Endothelial cell (in vitro differentiated cells): ENCODE measurements at regions not wholly inside any gene's neighbourhood (a gene's known extent, or its start where the extent isn't known, plus 50 kb on each side); places are given as distances from the start of the nearest gene placed in this dataset.

Source experiments
- DNase-seq: peaks from one replicate; pipeline ENCODE4 v3.0.0; 2021; ENCODE audit warnings: low spot score
- H3K27ac Mint-ChIP-seq: one replicate; pipeline ENCODE4 v1.8.0; 2021; ENCODE audit warnings: mixed read lengths, inconsistent platforms; ENCODE audit not compliant: unreplicated experiment
- H3K27me3 Mint-ChIP-seq: one replicate; pipeline ENCODE4 v1.8.0; 2021; ENCODE audit warnings: mild to moderate bottlenecking, moderate library complexity, mixed read lengths, inconsistent platforms; ENCODE audit not compliant: unreplicated experiment
- H3K36me3 Mint-ChIP-seq: one replicate; pipeline ENCODE4 v1.8.0; 2021; ENCODE audit warnings: mild to moderate bottlenecking, low read depth, mixed read lengths, inconsistent platforms; ENCODE audit not compliant: unreplicated experiment
- H3K4me1 Mint-ChIP-seq: one replicate; pipeline ENCODE4 v1.8.0; 2021; ENCODE audit warnings: mild to moderate bottlenecking, mixed read lengths, inconsistent platforms; ENCODE audit not compliant: unreplicated experiment
- H3K4me3 Mint-ChIP-seq: one replicate; pipeline ENCODE4 v1.8.0; 2021; ENCODE audit warnings: mild to moderate bottlenecking, mixed read lengths, inconsistent platforms; ENCODE audit not compliant: unreplicated experiment
- H3K9me3 Mint-ChIP-seq: one replicate; pipeline ENCODE4 v1.8.0; 2021; ENCODE audit warnings: mixed read lengths, inconsistent platforms; ENCODE audit not compliant: unreplicated experiment
- CTCF ChIP-seq: fragments of 200-600 bp; sonication (generic); IDR thresholded peaks from one replicate; pipeline ENCODE4 v1.5.0; 2021; ENCODE audit warnings: antibody characterized with exemption; ENCODE audit not compliant: unreplicated experiment

- no peak overlapping the region for H3K4me3 Mint-ChIP-seq
- TF ChIP-seq CTCF: no peak
- no peaks in the 10 kb centered on the region for H3K4me1 Mint-ChIP-seq
- peaks cover 11% of the 10 kb centered on the region for H3K27me3 Mint-ChIP-seq
- no peaks in the 10 kb centered on the region for H3K36me3 Mint-ChIP-seq
- no peaks in the 10 kb centered on the region for H3K9me3 Mint-ChIP-seq
- no peak for DNase-seq
- no peak overlapping the region for H3K27ac Mint-ChIP-seq
Observed at GRCh38 chr20:62577490-62577836, 64.8 kb upstream of the SLCO4A1 start.

GRCh38 chr20:62578294-62578897 lies 63.9 kb upstream of the SLCO4A1 start:
- H3K9me3 Mint-ChIP-seq: no peaks in the 10 kb centered on the region
- H3K27ac Mint-ChIP-seq: no peak overlapping the region

GRCh38 chr20:62580052-62580451 lies 62.3 kb upstream of the SLCO4A1 start:
- peaks cover 10% of the 10 kb centered on the region for H3K27me3 Mint-ChIP-seq

More at GRCh38 chr20:62578294-62578897, 63.9 kb upstream of the SLCO4A1 start:
- DNase-seq: no peak
- Mint-ChIP-seq H3K4me1 (no peaks in the 10 kb centered on the region), H3K36me3 (peaks cover 4% of the 10 kb centered on the region), H3K27me3 (peaks cover 11% of the 10 kb centered on the region), H3K4me3 (no peak overlapping the region)
- TF ChIP-seq CTCF: no peak

GRCh38 chr20:62580733-62581132 lies 61.6 kb upstream of the SLCO4A1 start:
- H3K27me3 Mint-ChIP-seq: peaks cover 10% of the 10 kb centered on the region
- peaks cover 4% of the 10 kb centered on the region for H3K36me3 Mint-ChIP-seq
- H3K9me3 Mint-ChIP-seq: no peaks in the 10 kb centered on the region
- no peaks in the 10 kb centered on the region for H3K4me1 Mint-ChIP-seq
- DNase-seq: no peak
- TF ChIP-seq CTCF: no peak
- H3K27ac Mint-ChIP-seq: no peak overlapping the region
- H3K4me3 Mint-ChIP-seq: no peak overlapping the region

More at GRCh38 chr20:62580052-62580451, 62.3 kb upstream of the SLCO4A1 start:
- no peak overlapping the region for H3K4me3 Mint-ChIP-seq
- no peak for DNase-seq
- H3K27ac Mint-ChIP-seq: no peak overlapping the region
- no peaks in the 10 kb centered on the region for H3K4me1 Mint-ChIP-seq
- no peaks in the 10 kb centered on the region for H3K9me3 Mint-ChIP-seq
- no peak for TF ChIP-seq CTCF
- H3K36me3 Mint-ChIP-seq: peaks cover 4% of the 10 kb centered on the region

- no peaks in the 10 kb centered on the region for H3K9me3 Mint-ChIP-seq
- no peak for DNase-seq
- no peak for TF ChIP-seq CTCF
- H3K4me3 Mint-ChIP-seq: no peak overlapping the region
- no peaks in the 10 kb centered on the region for H3K4me1 Mint-ChIP-seq
- H3K27me3 Mint-ChIP-seq: peaks cover 7% of the 10 kb centered on the region
- peaks cover 4% of the 10 kb centered on the region for H3K36me3 Mint-ChIP-seq
- H3K27ac Mint-ChIP-seq: no peak overlapping the region
Observed at GRCh38 chr20:62581308-62581707, 61.0 kb upstream of the SLCO4A1 start.
